B cell (primary cell): ENCODE measurements at regions not wholly inside any gene's neighbourhood (a gene's known extent, or its start where the extent isn't known, plus 50 kb on each side); places are given as distances from the start of the nearest gene placed in this dataset.

Source experiments
- EZH2 ChIP-seq: IDR thresholded peaks from 2 replicates; pipeline ENCODE4 v1.6.1; 2012; ENCODE audit warnings: borderline replicate concordance, low read depth, mild to moderate bottlenecking, moderate library complexity, low read length; ENCODE audit not compliant: insufficient read depth, poor library complexity, severe bottlenecking
- TF ChIP-seq, protein P1 (sequence below): fragments of 200-600 bp; IDR thresholded peaks from one replicate; pipeline ENCODE4 v1.8.0; 2022; ENCODE audit warnings: antibody characterized with exemption, mild to moderate bottlenecking

DNA sequence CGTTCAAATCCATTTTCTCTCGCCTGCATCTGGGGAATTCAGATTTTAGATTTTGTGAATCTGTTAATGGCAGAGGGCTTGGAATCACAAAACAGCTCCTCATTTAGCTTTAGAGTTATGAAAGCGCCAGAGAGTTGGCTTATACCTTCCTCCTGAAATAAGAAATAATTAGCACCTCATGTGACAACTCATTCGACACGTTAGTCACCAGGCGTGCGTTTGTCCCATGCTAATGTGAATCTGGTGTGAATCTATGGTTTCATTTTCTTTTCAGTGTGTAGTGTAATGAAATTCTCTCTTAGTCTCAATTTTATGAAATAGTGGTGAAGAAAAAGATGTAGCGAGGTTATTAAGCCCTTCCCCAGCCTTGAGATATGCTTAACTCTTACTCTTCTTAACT, 89.4 kb downstream of the EDEM1 start:
- TF ChIP-seq, protein P1, sequence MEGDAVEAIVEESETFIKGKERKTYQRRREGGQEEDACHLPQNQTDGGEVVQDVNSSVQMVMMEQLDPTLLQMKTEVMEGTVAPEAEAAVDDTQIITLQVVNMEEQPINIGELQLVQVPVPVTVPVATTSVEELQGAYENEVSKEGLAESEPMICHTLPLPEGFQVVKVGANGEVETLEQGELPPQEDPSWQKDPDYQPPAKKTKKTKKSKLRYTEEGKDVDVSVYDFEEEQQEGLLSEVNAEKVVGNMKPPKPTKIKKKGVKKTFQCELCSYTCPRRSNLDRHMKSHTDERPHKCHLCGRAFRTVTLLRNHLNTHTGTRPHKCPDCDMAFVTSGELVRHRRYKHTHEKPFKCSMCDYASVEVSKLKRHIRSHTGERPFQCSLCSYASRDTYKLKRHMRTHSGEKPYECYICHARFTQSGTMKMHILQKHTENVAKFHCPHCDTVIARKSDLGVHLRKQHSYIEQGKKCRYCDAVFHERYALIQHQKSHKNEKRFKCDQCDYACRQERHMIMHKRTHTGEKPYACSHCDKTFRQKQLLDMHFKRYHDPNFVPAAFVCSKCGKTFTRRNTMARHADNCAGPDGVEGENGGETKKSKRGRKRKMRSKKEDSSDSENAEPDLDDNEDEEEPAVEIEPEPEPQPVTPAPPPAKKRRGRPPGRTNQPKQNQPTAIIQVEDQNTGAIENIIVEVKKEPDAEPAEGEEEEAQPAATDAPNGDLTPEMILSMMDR, result no peak
- TF ChIP-seq EZH2, result no peak
